Right lobe of liver (tissue), 4 donors: ENCODE measurements at regions not wholly inside any gene's neighbourhood (a gene's known extent, or its start where the extent isn't known, plus 50 kb on each side); places are given as distances from the start of the nearest gene placed in this dataset.

ENCODE experiments used
- POLR2A ChIP-seq: fragments of 450-650 bp; IDR thresholded peaks from one replicate; pipeline ENCODE4 v1.6.1; 2017; ENCODE audit warnings: antibody characterized with exemption, mild to moderate bottlenecking
- TF ChIP-seq, protein P1 (sequence below), 4 donors: fragments of 200-600 bp in 3 of 4; fragments of 450-650 bp in 1 of 4; IDR thresholded peaks; one replicate each; pipeline versions ENCODE4 v1.5.1 to v1.8.0; 2016 to 2022; ENCODE audit warnings: antibody characterized with exemption in 4 of 4, mild to moderate bottlenecking in 2 of 4
- donor health status: DM: no; HTN: no; CAD: no.
- donor health status: DM: no; HTN: no; CAD: no.
- donor health status: DM: no; HTN: yes; CAD: no.

GRCh38 chr2:147342329-147342728, 502.5 kb upstream of the ACVR2A start:
- TF ChIP-seq, protein P1, sequence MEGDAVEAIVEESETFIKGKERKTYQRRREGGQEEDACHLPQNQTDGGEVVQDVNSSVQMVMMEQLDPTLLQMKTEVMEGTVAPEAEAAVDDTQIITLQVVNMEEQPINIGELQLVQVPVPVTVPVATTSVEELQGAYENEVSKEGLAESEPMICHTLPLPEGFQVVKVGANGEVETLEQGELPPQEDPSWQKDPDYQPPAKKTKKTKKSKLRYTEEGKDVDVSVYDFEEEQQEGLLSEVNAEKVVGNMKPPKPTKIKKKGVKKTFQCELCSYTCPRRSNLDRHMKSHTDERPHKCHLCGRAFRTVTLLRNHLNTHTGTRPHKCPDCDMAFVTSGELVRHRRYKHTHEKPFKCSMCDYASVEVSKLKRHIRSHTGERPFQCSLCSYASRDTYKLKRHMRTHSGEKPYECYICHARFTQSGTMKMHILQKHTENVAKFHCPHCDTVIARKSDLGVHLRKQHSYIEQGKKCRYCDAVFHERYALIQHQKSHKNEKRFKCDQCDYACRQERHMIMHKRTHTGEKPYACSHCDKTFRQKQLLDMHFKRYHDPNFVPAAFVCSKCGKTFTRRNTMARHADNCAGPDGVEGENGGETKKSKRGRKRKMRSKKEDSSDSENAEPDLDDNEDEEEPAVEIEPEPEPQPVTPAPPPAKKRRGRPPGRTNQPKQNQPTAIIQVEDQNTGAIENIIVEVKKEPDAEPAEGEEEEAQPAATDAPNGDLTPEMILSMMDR (IDR thresholded peaks at IDR 0.05) = no peak
- no peak for TF ChIP-seq POLR2A
